Naive B cell (primary cell): ENCODE measurements at regions not wholly inside any gene's neighbourhood (a gene's known extent, or its start where the extent isn't known, plus 50 kb on each side); places are given as distances from the start of the nearest gene placed in this dataset.
"Not testable (repeated sequence)": the region's sequence is repeated elsewhere in the genome, so short reads cannot be mapped to it uniquely, and the experiment has no call there.

Experiments
- ATAC-seq, 2 donors: fragments of 150-1000 bp; cut with Tn5 transposase; 2 replicates each; pipeline ENCODE4 v1.10.0; 2021; ENCODE audit warnings: low read depth in 2 of 2, mild to moderate bottlenecking in 2 of 2, moderate library complexity in 2 of 2
- DNase-seq: peaks from one replicate; pipeline ENCODE4 v3.0.0; 2022
- H3K27ac Mint-ChIP-seq, 6 donors: one replicate each; pipeline ENCODE4 v1.8.0; 2020 to 2022; ENCODE audit warnings: mild to moderate bottlenecking in 6 of 6, mixed read lengths in 6 of 6, moderate library complexity in 5 of 6, inconsistent platforms in 2 of 6
- H3K27me3 Mint-ChIP-seq, 3 donors: one replicate each; pipeline ENCODE4 v1.8.0; 2021 to 2022; ENCODE audit warnings: mixed read lengths in 3 of 3, mild to moderate bottlenecking in 1 of 3
- H3K36me3 Mint-ChIP-seq, 2 donors: one replicate each; pipeline ENCODE4 v1.8.0; 2020 to 2022; ENCODE audit warnings: mixed read lengths in 2 of 2, inconsistent platforms in 1 of 2, mild to moderate bottlenecking in 1 of 2
- H3K4me1 Mint-ChIP-seq, 3 donors: one replicate each; pipeline ENCODE4 v1.8.0; 2020 to 2022; ENCODE audit warnings: mixed read lengths in 3 of 3, inconsistent platforms in 1 of 3, mild to moderate bottlenecking in 1 of 3, moderate library complexity in 1 of 3
- H3K4me3 Mint-ChIP-seq, 8 donors: one replicate each; pipeline ENCODE4 v1.8.0; 2020 to 2022; ENCODE audit warnings: mild to moderate bottlenecking in 8 of 8, mixed read lengths in 8 of 8, moderate library complexity in 8 of 8, inconsistent platforms in 2 of 8
- H3K9me3 Mint-ChIP-seq, 7 donors: one replicate each; pipeline ENCODE4 v1.8.0; 2020 to 2022; ENCODE audit warnings: mixed read lengths in 7 of 7, mild to moderate bottlenecking in 5 of 7, inconsistent platforms in 2 of 7, moderate library complexity in 1 of 7

DNA sequence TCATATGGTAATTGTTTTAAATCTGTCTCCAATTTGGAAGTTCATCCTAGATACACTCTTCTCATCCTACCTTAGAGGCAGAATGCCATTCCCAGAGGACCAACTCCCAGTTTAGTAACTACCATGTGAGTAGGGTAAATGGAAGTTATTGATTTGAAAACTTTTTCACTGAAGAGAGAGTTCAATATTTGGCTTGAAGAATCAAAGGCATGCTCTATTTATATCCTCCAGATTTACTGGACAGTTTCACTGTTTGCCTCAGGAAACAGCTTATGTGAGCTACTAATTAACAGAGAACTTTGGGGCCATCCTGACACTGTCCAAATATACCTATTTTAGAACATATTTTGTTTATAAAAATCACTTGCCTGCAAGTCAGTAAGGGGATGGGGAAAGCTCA is 607.2 kb upstream of the GYPC start:
- peaks cover 6 to 30% (median 8%) of the 10 kb centered on the region in 7 donors for H3K9me3 Mint-ChIP-seq
- H3K4me1 Mint-ChIP-seq: no peaks in the 10 kb centered on the region
- DNase-seq (no peak), ATAC-seq (no peak)
- H3K27me3 Mint-ChIP-seq: no peaks in the 10 kb centered on the region
- H3K27ac Mint-ChIP-seq: no peak overlapping the region
- H3K36me3 Mint-ChIP-seq: peaks cover 0 to 8% of the 10 kb centered on the region in 2 donors
- no peak overlapping the region for H3K4me3 Mint-ChIP-seq

- no peak for ATAC-seq
- Mint-ChIP-seq H3K4me3 (no peak overlapping the region), H3K27ac (no peak overlapping the region), H3K27me3 (no peaks in the 10 kb centered on the region), H3K4me1 (no peaks in the 10 kb centered on the region), H3K9me3 (peaks cover 6 to 37% (median 14%) of the 10 kb centered on the region in 7 donors), H3K36me3 (peaks cover 0 to 8% of the 10 kb centered on the region in 2 donors)
- DNase-seq: no peak
Observed at GRCh38 chr2:126049461-126049860, 606.5 kb upstream of the GYPC start.

GRCh38 chr2:126050991-126051736 is 604.8 kb upstream of the GYPC start:
- peaks cover 10 to 49% (median 19%) of the 10 kb centered on the region in 7 donors for H3K9me3 Mint-ChIP-seq
- H3K4me3 Mint-ChIP-seq: no peak overlapping the region
- no peak overlapping the region for H3K27ac Mint-ChIP-seq
- H3K27me3 Mint-ChIP-seq: no peaks in the 10 kb centered on the region
- peaks cover 0 to 8% of the 10 kb centered on the region in 2 donors for H3K36me3 Mint-ChIP-seq
- no peaks in the 10 kb centered on the region for H3K4me1 Mint-ChIP-seq
- ATAC-seq (no peak), DNase-seq (no peak)

- not testable (repeated sequence) for H3K27ac Mint-ChIP-seq, H3K4me3 Mint-ChIP-seq, H3K4me1 Mint-ChIP-seq, H3K27me3 Mint-ChIP-seq, DNase-seq, H3K36me3 Mint-ChIP-seq, ATAC-seq
- peaks cover 10 to 49% (median 19%) of the 10 kb centered on the region in 7 donors for H3K9me3 Mint-ChIP-seq
Observed at GRCh38 chr2:126051737-126052240, 604.2 kb upstream of the GYPC start.

DNA sequence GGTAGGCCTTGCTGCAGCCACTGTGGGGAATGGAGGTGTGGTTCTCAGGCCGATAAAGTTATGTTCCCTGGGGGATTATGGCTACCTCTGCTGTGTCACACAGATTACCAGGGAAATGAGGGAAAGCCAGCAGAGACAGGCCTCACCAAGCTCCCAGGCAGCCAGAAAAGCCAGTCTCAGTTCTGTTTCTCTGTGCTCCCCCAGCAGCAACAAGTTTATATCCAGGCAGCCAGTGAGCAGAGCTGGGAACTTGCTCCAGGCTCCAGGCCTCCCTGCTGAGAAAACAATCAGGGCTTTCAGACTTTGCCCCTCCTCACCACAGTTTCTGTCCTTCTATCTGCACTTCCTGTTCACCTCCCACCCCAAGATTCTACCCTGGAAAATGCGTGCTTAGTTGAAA is 596.6 kb upstream of the GYPC start:
- Mint-ChIP-seq H3K9me3 (peaks cover 15 to 61% (median 25%) of the 10 kb centered on the region in 7 donors), H3K4me3 (no peak overlapping the region), H3K27ac (peak overlapping the region in 1 of 6 donors; percentile 66), H3K4me1 (no peaks in the 10 kb centered on the region), H3K36me3 (peaks cover 0 to 12% of the 10 kb centered on the region in 2 donors), H3K27me3 (no peaks in the 10 kb centered on the region)
- DNase-seq: no peak
- no peak for ATAC-seq

DNA sequence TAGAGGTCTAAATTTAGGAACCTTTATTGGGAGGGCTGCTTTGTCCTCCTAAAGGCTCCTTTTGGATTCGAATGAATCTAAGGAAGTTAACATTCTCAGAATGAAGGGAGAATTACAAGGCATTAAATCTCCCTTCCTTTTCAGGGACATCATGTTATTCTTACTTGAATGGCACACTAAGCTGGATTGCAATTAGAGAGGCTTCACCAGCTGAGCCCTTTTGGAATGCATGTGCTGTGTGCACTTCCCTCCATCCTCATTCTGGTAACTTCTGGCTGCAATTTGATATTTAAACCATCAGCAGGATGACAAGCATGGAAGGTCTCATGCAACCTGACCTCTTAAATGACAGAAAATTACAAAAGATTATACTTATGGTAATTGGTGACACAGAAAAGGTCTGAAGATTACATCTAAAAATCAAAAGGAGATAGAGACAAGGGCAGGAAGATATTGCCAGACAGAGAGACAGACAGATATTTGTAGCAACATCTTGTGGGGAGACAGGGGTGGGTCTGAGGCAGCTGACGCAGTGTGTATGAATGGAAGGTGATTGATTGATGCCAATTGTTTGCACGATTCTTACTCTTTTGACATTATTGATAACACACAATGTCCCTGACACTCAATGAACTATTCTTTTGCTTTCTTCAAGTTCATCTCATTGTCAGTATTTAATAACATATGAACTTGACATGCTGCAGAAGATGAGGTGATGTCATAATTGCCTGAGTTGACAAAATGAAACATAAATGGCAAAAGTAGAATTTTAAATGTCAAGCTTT is 570.8 kb upstream of the GYPC start:
- DNase-seq (no peak), ATAC-seq (no peak)
- H3K27ac Mint-ChIP-seq: no peak overlapping the region
- no peaks in the 10 kb centered on the region for H3K4me1 Mint-ChIP-seq
- H3K9me3 Mint-ChIP-seq: peaks cover 0 to 7% (median 2%) of the 10 kb centered on the region in 7 donors
- no peaks in the 10 kb centered on the region for H3K27me3 Mint-ChIP-seq
- H3K4me3 Mint-ChIP-seq: no peak overlapping the region
- H3K36me3 Mint-ChIP-seq: no peaks in the 10 kb centered on the region

GRCh38 chr2:126100962-126101361 is 555.0 kb upstream of the GYPC start:
- Mint-ChIP-seq H3K4me3 (no peak overlapping the region), H3K36me3 (no peaks in the 10 kb centered on the region), H3K9me3 (peaks cover 0 to 11% (median 3%) of the 10 kb centered on the region in 7 donors), H3K4me1 (no peaks in the 10 kb centered on the region), H3K27ac (no peak overlapping the region), H3K27me3 (no peaks in the 10 kb centered on the region)
- ATAC-seq (no peak), DNase-seq (no peak)

DNA sequence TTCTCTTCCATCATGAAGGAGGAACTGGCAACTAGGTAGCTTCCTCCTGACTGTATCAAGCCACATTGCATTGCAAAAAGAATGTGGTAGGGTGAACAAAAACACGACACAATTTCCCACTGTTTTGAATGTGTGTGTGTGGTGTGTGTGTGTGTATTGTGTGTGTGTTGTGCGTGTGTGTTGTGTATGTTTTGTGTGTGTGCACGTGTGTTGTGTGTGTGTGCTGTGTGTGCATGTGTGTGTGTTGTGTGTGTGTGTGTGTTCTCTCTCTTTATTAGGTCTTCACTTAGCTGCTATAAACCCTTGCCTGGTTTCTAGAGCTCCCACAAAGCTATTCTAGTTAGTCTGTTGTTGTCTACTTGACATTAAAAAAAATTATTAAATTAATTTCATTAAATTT is 550.0 kb upstream of the GYPC start:
- no peaks in the 10 kb centered on the region for H3K4me1 Mint-ChIP-seq
- DNase-seq (no peak), ATAC-seq (no peak)
- no peak overlapping the region for H3K27ac Mint-ChIP-seq
- no peaks in the 10 kb centered on the region for H3K27me3 Mint-ChIP-seq
- no peak overlapping the region for H3K4me3 Mint-ChIP-seq
- no peaks in the 10 kb centered on the region for H3K36me3 Mint-ChIP-seq
- H3K9me3 Mint-ChIP-seq: peaks cover 0 to 11% (median 4%) of the 10 kb centered on the region in 7 donors

DNA sequence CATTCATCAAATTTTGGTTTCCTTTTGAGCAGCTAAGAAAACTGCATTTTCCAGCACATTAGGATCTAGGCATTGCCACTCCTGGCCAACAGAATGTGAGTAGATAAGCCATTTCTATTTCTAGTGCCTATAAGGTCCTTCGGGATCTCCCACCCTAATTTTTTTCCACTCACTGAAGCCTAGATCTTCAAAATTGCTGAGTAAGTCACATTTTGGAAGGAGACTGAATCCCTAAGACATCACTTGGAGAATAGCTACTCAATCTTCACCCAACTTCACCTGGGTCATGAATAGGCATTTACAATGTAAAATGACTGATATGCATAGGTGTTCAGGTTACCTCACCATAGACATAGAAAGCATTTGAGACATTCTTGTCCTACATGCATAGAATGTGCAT is 548.1 kb upstream of the GYPC start:
- no peak overlapping the region for H3K27ac Mint-ChIP-seq

DNA sequence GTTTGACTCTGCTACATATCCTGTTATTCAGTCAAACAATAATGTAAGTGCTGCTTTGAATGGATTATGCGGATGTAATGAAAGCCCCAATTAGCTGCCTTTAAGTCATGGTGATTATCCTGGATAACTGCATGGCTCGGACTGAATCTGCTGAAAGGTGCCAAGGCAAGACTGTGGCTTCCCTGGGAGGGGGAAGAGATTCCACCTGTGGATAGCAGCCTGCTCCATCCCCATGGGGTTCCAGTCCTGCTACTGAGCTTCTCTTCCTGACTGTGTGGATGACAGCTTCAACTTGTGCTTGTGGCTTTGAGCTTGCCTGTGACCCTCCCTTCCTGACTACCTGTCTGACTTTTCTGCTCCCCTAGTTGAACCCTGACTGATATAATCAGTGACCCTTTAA is 540.0 kb upstream of the GYPC start:
- no peak for DNase-seq
- Mint-ChIP-seq H3K4me1 (no peaks in the 10 kb centered on the region), H3K4me3 (no peak overlapping the region), H3K36me3 (no peaks in the 10 kb centered on the region), H3K9me3 (peaks cover 0 to 1% (median 0%) of the 10 kb centered on the region in 7 donors), H3K27me3 (no peaks in the 10 kb centered on the region), H3K27ac (no peak overlapping the region)
- no peak for ATAC-seq

More for the DNA sequence above, 548.1 kb upstream of the GYPC start:
- no peaks in the 10 kb centered on the region for H3K4me1 Mint-ChIP-seq
- H3K36me3 Mint-ChIP-seq: no peaks in the 10 kb centered on the region
- DNase-seq (no peak), ATAC-seq (no peak)
- H3K9me3 Mint-ChIP-seq: peaks cover 0 to 8% (median 2%) of the 10 kb centered on the region in 7 donors
- H3K4me3 Mint-ChIP-seq: no peak overlapping the region
- H3K27me3 Mint-ChIP-seq: no peaks in the 10 kb centered on the region

- Mint-ChIP-seq H3K4me3 (no peak overlapping the region), H3K4me1 (no peaks in the 10 kb centered on the region), H3K9me3 (no peaks in the 10 kb centered on the region), H3K27ac (no peak overlapping the region), H3K36me3 (no peaks in the 10 kb centered on the region), H3K27me3 (no peaks in the 10 kb centered on the region)
- ATAC-seq (no peak), DNase-seq (no peak)
Observed at GRCh38 chr2:126117886-126118285, 538.1 kb upstream of the GYPC start.

DNA sequence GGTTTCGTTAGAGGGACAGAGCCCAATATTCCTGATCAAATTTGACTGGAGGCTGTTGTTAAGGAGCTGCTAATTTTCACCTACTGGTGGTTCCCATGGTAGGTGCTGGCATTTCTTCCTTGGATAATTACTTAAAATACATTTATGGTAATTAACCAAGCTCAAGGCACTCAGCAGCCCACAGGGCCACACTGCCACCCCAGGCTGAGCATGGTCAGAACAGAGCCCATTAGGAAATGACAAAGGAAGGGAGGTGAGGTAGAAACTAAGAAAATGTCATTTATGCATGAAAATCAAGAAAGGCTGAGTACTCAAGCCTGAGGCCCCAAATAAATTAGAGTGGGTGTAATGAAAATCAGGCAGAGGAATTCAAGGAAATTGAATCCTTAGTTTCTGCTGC is 510.2 kb upstream of the GYPC start:
- ATAC-seq (no peak), DNase-seq (no peak)
- Mint-ChIP-seq H3K9me3 (peaks cover 9 to 12% (median 11%) of the 10 kb centered on the region in 7 donors), H3K27ac (no peak overlapping the region), H3K27me3 (peaks cover 0 to 7% (median 3%) of the 10 kb centered on the region in 3 donors), H3K4me1 (no peaks in the 10 kb centered on the region), H3K36me3 (no peaks in the 10 kb centered on the region), H3K4me3 (no peak overlapping the region)

DNA sequence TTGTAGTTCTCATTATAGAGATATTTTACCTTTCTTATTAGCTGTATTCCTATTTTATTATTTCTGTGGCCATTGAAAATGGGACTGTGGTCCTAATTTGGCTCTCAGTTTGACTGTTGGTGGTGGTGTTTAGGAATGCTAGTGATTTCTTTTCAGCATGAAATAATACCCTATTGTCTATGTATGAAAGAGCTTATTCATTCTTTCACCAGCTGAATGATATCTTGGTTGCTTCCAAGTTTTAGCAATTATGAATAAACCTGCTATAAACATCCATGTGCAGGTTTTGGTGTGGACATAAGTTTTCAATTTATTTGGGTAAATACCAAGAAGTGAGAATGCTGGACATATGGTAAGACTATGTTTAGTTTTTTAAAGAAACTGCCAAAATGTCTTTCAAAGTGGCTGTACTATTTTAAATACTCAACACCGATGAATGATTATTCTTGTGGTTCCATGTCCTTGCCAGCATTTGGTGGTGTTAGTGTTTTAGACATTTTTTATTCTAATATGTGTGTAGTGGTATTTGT is 501.6 kb upstream of the GYPC start:
- Mint-ChIP-seq H3K4me1 (no peaks in the 10 kb centered on the region), H3K27me3 (no peaks in the 10 kb centered on the region), H3K9me3 (peaks cover 5 to 38% (median 8%) of the 10 kb centered on the region in 7 donors), H3K27ac (no peak overlapping the region), H3K36me3 (no peaks in the 10 kb centered on the region), H3K4me3 (no peak overlapping the region)
- DNase-seq (no peak), ATAC-seq (no peak)

GRCh38 chr2:126160950-126161349 is 495.0 kb upstream of the GYPC start:
- not testable (repeated sequence) for H3K4me1 Mint-ChIP-seq, H3K4me3 Mint-ChIP-seq, H3K27me3 Mint-ChIP-seq, ATAC-seq, H3K27ac Mint-ChIP-seq, H3K36me3 Mint-ChIP-seq, DNase-seq
- peaks cover 0 to 11% (median 5%) of the 10 kb centered on the region in 7 donors for H3K9me3 Mint-ChIP-seq
